ENCODE measurements at regions not wholly inside any gene's neighbourhood (a gene's known extent, or its start where the extent isn't known, plus 50 kb on each side); places are given as distances from the start of the nearest gene placed in this dataset.

GRCh38 chr1:177514207-177514606 is 343.4 kb downstream of the BRINP2 start:
- H3K36me3 ChIP-seq (replicated peaks in 1 of 2; ENCODE audit: control insufficient read depth in 1 of 2, insufficient read depth in 2 of 2, low read length in 2 of 2) = no peaks in the 10 kb centered on the region
- no peak for FAIRE-seq
- no peak overlapping the region for H3K4me2 ChIP-seq (ENCODE audit: low read depth, low read length)
- H4K20me1 ChIP-seq (ENCODE audit: insufficient read depth, low read length) = no peaks in the 10 kb centered on the region
- no peaks in the 10 kb centered on the region for H3K79me2 ChIP-seq (ENCODE audit: insufficient read depth, low read length)
- DNase-seq (ENCODE audit: low spot score) = no peak
- ChIA-PET POLR2A (no interaction called here), CTCF (ENCODE audit: low intra/inter-chr PET ratio, low total read pairs) (no interaction called here)
- H3K4me3 ChIP-seq (replicated peaks in 1 of 3; ENCODE audit: insufficient read depth in 1 of 3, low read depth in 2 of 3, low read length in 3 of 3) = no peak overlapping the region
- intact Hi-C loops (cut with micrococcal nuclease; ENCODE audit: unreplicated experiment) = no loop called here
- H3K9ac ChIP-seq (ENCODE audit: insufficient read depth, low read depth, low read length) = no peak overlapping the region
- no peak overlapping the region for H3K27ac ChIP-seq (ENCODE audit: extremely low read length, insufficient read depth, low read length)
- in situ Hi-C loops (cut with HindIII; ENCODE audit: extremely low pct_ligation_motif_present, low pct_unique_long_range_greater_than_20kb) = no loop called here
- no peak for ATAC-seq
- no TSS peak for BruUV-seq (replicated peaks)
- no peaks in the 10 kb centered on the region for H3K9me3 ChIP-seq (ENCODE audit: low read length)
- no peak overlapping the region for H2AFZ ChIP-seq (ENCODE audit: low read length)
- H3K4me1 ChIP-seq (ENCODE audit: insufficient read depth, low read length) = no peaks in the 10 kb centered on the region
- no peak for TF ChIP-seq ZNF12 (CRISPR knock-in tag; IDR thresholded peaks at IDR 0.05)
- no peaks in the 10 kb centered on the region for H3K27me3 ChIP-seq (ENCODE audit: control insufficient read depth in 1 of 2, insufficient read depth in 2 of 2, low read length in 2 of 2)

GRCh38 chr1:177511036-177511435 is 340.3 kb downstream of the BRINP2 start:
- H3K27me3 ChIP-seq (ENCODE audit: control insufficient read depth in 1 of 2, insufficient read depth in 2 of 2, low read length in 2 of 2) = no peaks in the 10 kb centered on the region
- intact Hi-C loops (cut with micrococcal nuclease; ENCODE audit: unreplicated experiment) = no loop called here
- H4K20me1 ChIP-seq (ENCODE audit: insufficient read depth, low read length) = no peaks in the 10 kb centered on the region
- H3K9me3 ChIP-seq (ENCODE audit: low read length) = no peaks in the 10 kb centered on the region
- no peak overlapping the region for H3K4me2 ChIP-seq (ENCODE audit: low read depth, low read length)
- H3K36me3 ChIP-seq (replicated peaks in 1 of 2; ENCODE audit: control insufficient read depth in 1 of 2, insufficient read depth in 2 of 2, low read length in 2 of 2) = no peaks in the 10 kb centered on the region
- no peaks in the 10 kb centered on the region for H3K4me1 ChIP-seq (ENCODE audit: insufficient read depth, low read length)
- H2AFZ ChIP-seq (ENCODE audit: low read length) = no peak overlapping the region
- no peak overlapping the region for H3K27ac ChIP-seq (ENCODE audit: extremely low read length, insufficient read depth, low read length)
- ChIA-PET CTCF (ENCODE audit: low intra/inter-chr PET ratio, low total read pairs) (no interaction called here), POLR2A (no interaction called here)
- ATAC-seq (no peak), DNase-seq (ENCODE audit: low spot score) (no peak), FAIRE-seq (no peak)
- H3K9ac ChIP-seq (ENCODE audit: insufficient read depth, low read depth, low read length) = no peak overlapping the region
- no peaks in the 10 kb centered on the region for H3K79me2 ChIP-seq (ENCODE audit: insufficient read depth, low read length)
- BruUV-seq (replicated peaks) = no TSS peak
- in situ Hi-C loops (cut with HindIII; ENCODE audit: extremely low pct_ligation_motif_present, low pct_unique_long_range_greater_than_20kb) = no loop called here
- H3K4me3 ChIP-seq (replicated peaks in 1 of 3; ENCODE audit: insufficient read depth in 1 of 3, low read depth in 2 of 3, low read length in 3 of 3) = no peak overlapping the region
- 2% methylated on average over 5 of the region's 5 CpGs for WGBS (ENCODE audit: low lambda C conversion rate)
- TF ChIP-seq POLR2AphosphoS5 (IDR thresholded peaks at IDR 0.05; ENCODE audit: low read depth, low read length) = no peak
- TF ChIP-seq ZNF530 (CRISPR knock-in tag; IDR thresholded peaks at IDR 0.05; ENCODE audit: low read depth) = no peak

Data from HepG2 (cell line).